ENCODE measurements at regions not wholly inside any gene's neighbourhood (a gene's known extent, or its start where the extent isn't known, plus 50 kb on each side); places are given as distances from the start of the nearest gene placed in this dataset.

DNA sequence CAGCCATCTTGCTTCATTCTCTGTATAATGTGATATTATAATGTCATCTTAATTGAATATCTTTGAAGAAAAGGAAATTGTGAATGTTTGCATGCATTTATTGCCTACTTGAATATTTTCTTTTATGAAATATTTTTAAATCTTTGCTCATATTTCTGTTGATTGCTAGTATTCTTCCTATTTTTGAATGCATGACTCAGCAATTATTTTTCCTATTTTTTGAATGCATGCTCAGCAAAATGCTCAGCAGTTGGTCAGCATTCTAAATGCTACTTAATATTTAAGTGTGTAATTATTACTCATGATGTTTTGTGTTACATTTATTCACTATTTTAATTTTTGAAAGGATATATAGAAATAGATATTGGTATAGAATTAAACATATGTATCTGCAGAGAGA, 378.3 kb downstream of the CCER1 start:
- Histone ChIP-seq H3K56ac (ENCODE audit: insufficient read length, low read depth, low read length) (no peak overlapping the region), H4K91ac (ENCODE audit: insufficient read length, low read depth, low read length) (no peak overlapping the region), H4K8ac (replicated peaks; ENCODE audit: insufficient read length, low read depth, low read length) (no peak overlapping the region), H3K23me2 (ENCODE audit: insufficient read length, low read depth, low read length, poor library complexity, severe bottlenecking) (no peaks in the 10 kb centered on the region), H2BK15ac (ENCODE audit: low read depth, low read length) (no peak overlapping the region), H3K18ac (ENCODE audit: insufficient read length, low read depth, low read length) (no peak overlapping the region), H3K79me1 (ENCODE audit: insufficient read depth, low read depth, low read length, poor library complexity, severe bottlenecking) (no peaks in the 10 kb centered on the region), H3K14ac (ENCODE audit: insufficient read depth, low read length) (no peak overlapping the region), H2BK5ac (ENCODE audit: insufficient read length, low read length) (no peak overlapping the region), H3T11ph (ENCODE audit: low read length) (no peak overlapping the region), H2BK12ac (ENCODE audit: insufficient read length, low read depth, low read length) (no peak overlapping the region), H2AK5ac (ENCODE audit: insufficient read length, low read length) (no peak overlapping the region), H2AFZ (ENCODE audit: low read length) (no peak overlapping the region), H4K5ac (ENCODE audit: insufficient read length, low read depth, low read length) (no peak overlapping the region), H3K4me2 (ENCODE audit: insufficient read depth, insufficient read length, low read length) (no peak overlapping the region), H2BK20ac (ENCODE audit: low read depth, low read length, poor library complexity, severe bottlenecking) (no peak overlapping the region), H3K4me1 (ENCODE audit: insufficient read depth, low read length) (no peaks in the 10 kb centered on the region), H3K23ac (ENCODE audit: insufficient read length, low read depth, low read length) (no peak overlapping the region), H4K20me1 (ENCODE audit: control insufficient read depth, insufficient read depth, insufficient read length) (no peaks in the 10 kb centered on the region), H3K9me3 (ENCODE audit: control insufficient read depth, low read depth, low read length) (no peaks in the 10 kb centered on the region), H3K79me2 (ENCODE audit: insufficient read depth, low read length) (no peaks in the 10 kb centered on the region), H3K27me3 (ENCODE audit: insufficient read depth, low read length) (no peaks in the 10 kb centered on the region), H3K9ac (ENCODE audit: extremely low read depth, insufficient read length, low read length) (no peak overlapping the region), H3K27ac (ENCODE audit: insufficient read length, low read depth, low read length) (no peak overlapping the region), H3K4ac (ENCODE audit: low read depth, low read length) (no peak overlapping the region), H2BK120ac (ENCODE audit: low read depth, low read length, poor library complexity, severe bottlenecking) (no peak overlapping the region)
- Mint-ChIP-seq H3K27ac (no peak overlapping the region), H3K4me1 (peaks cover 0 to 11% of the 10 kb centered on the region in 2 experiments; a peak in 2 of 4 replicates), H3K27me3 (ENCODE audit: low read depth) (no peaks in the 10 kb centered on the region), H3K4me3 (no peak overlapping the region), H3K36me3 (ENCODE audit: insufficient read depth in 1 of 3, low read depth in 3 of 3) (peaks cover 0 to 6% (median 0%) of the 10 kb centered on the region in 3 experiments; a peak in 1 of 7 replicates), H3K9me3 (peaks cover 0 to 10% of the 10 kb centered on the region in 2 experiments; a peak in 4 of 5 replicates)
- TF ChIP-seq, protein P1, sequence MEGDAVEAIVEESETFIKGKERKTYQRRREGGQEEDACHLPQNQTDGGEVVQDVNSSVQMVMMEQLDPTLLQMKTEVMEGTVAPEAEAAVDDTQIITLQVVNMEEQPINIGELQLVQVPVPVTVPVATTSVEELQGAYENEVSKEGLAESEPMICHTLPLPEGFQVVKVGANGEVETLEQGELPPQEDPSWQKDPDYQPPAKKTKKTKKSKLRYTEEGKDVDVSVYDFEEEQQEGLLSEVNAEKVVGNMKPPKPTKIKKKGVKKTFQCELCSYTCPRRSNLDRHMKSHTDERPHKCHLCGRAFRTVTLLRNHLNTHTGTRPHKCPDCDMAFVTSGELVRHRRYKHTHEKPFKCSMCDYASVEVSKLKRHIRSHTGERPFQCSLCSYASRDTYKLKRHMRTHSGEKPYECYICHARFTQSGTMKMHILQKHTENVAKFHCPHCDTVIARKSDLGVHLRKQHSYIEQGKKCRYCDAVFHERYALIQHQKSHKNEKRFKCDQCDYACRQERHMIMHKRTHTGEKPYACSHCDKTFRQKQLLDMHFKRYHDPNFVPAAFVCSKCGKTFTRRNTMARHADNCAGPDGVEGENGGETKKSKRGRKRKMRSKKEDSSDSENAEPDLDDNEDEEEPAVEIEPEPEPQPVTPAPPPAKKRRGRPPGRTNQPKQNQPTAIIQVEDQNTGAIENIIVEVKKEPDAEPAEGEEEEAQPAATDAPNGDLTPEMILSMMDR (conservative IDR thresholded peaks at IDR 0.05): no peak
- no peak for DNase-seq

Measured in H9 (cell line).